GM18511 (cell line): ENCODE measurements at regions not wholly inside any gene's neighbourhood (a gene's known extent, or its start where the extent isn't known, plus 50 kb on each side); places are given as distances from the start of the nearest gene placed in this dataset.

Experiments
- ATAC-seq: cut with Tn5 transposase; IDR thresholded peaks from one replicate; pipeline ENCODE4 v1.9.1; 2021; ENCODE audit warnings: mild to moderate bottlenecking, moderate library complexity; ENCODE audit not compliant: unreplicated experiment

GRCh38 chr4:3831529-3832150, 65.5 kb downstream of the ADRA2C start:
- no peak for ATAC-seq

- no peak for ATAC-seq
Measured at GRCh38 chr4:3832536-3833220, 66.5 kb downstream of the ADRA2C start.

- no peak for ATAC-seq
Measured at GRCh38 chr4:3833326-3833989, 67.3 kb downstream of the ADRA2C start.

GRCh38 chr4:3834186-3834662, 68.0 kb downstream of the ADRA2C start:
- ATAC-seq: no peak

GRCh38 chr4:3834663-3835521, 68.7 kb downstream of the ADRA2C start:
- ATAC-seq: no peak

GRCh38 chr4:3835527-3836405, 69.6 kb downstream of the ADRA2C start:
- ATAC-seq: no peak

GRCh38 chr4:3836406-3836755, 70.2 kb downstream of the ADRA2C start:
- ATAC-seq: no peak

GRCh38 chr4:3836756-3837601, 70.8 kb downstream of the ADRA2C start:
- ATAC-seq: no peak

- no peak for ATAC-seq
Measured at GRCh38 chr4:3838437-3839380, 72.5 kb downstream of the ADRA2C start.

- ATAC-seq: no peak
Measured at GRCh38 chr4:3845094-3845743, 79.0 kb downstream of the ADRA2C start.

- ATAC-seq: no peak
Measured at GRCh38 chr4:3845744-3846429, 79.7 kb downstream of the ADRA2C start.

GRCh38 chr4:3847211-3847940, 81.2 kb downstream of the ADRA2C start:
- no peak for ATAC-seq

GRCh38 chr4:3848323-3848722, 82.1 kb downstream of the ADRA2C start:
- no peak for ATAC-seq

GRCh38 chr4:3849140-3849539, 83.0 kb downstream of the ADRA2C start:
- ATAC-seq: no peak

GRCh38 chr4:3850128-3850527, 83.9 kb downstream of the ADRA2C start:
- no peak for ATAC-seq

- ATAC-seq: no peak
Measured at GRCh38 chr4:3851211-3851610, 85.0 kb downstream of the ADRA2C start.

GRCh38 chr4:3851881-3852280, 85.7 kb downstream of the ADRA2C start:
- ATAC-seq: no peak
